ENCODE measurements at regions not wholly inside any gene's neighbourhood (a gene's known extent, or its start where the extent isn't known, plus 50 kb on each side); places are given as distances from the start of the nearest gene placed in this dataset.

GRCh38 chr3:130260918-130261317, 84.6 kb upstream of the COL6A5 start:
- no peak for DNase-seq (ENCODE audit: low read depth, low spot score)
- Histone ChIP-seq H3K9me3 (ENCODE audit: low read depth, low read length) (no peaks in the 10 kb centered on the region), H3K9ac (ENCODE audit: insufficient read length) (no peak overlapping the region), H3K4me3 (no peak overlapping the region), H3K27ac (no peak overlapping the region), H3K36me3 (ENCODE audit: insufficient read depth, low read length) (no peaks in the 10 kb centered on the region)
- TF ChIP-seq EZH2 (IDR thresholded peaks at IDR 0.05), result no peak
- no peak for TF ChIP-seq POLR2AphosphoS5 (IDR thresholded peaks at IDR 0.05; ENCODE audit: borderline replicate concordance, low read depth, low read length)
- TF ChIP-seq FOXP2 (optimal IDR thresholded peaks at IDR 0.05; ENCODE audit: control extremely low read depth, extremely low read length, insufficient read depth), result no peak

- Histone ChIP-seq H3K9ac (ENCODE audit: insufficient read length) (no peak overlapping the region), H3K4me3 (no peak overlapping the region), H3K27ac (no peak overlapping the region), H3K36me3 (ENCODE audit: insufficient read depth, low read length) (no peaks in the 10 kb centered on the region), H3K9me3 (ENCODE audit: low read depth, low read length) (no peaks in the 10 kb centered on the region)
- no peak for DNase-seq (ENCODE audit: low read depth, low spot score)
- no peak for TF ChIP-seq POLR2AphosphoS5 (IDR thresholded peaks at IDR 0.05; ENCODE audit: borderline replicate concordance, low read depth, low read length)
- TF ChIP-seq FOXP2 (optimal IDR thresholded peaks at IDR 0.05; ENCODE audit: control extremely low read depth, extremely low read length, insufficient read depth), result no peak
- TF ChIP-seq EZH2 (IDR thresholded peaks at IDR 0.05), result no peak
Measured at GRCh38 chr3:130263708-130264107, 81.8 kb upstream of the COL6A5 start.

- Histone ChIP-seq H3K4me3 (no peak overlapping the region), H3K9me3 (ENCODE audit: low read depth, low read length) (no peaks in the 10 kb centered on the region), H3K27ac (no peak overlapping the region), H3K36me3 (ENCODE audit: insufficient read depth, low read length) (no peaks in the 10 kb centered on the region), H3K9ac (ENCODE audit: insufficient read length) (no peak overlapping the region)
- TF ChIP-seq EZH2 (IDR thresholded peaks at IDR 0.05), result no peak
- no peak for TF ChIP-seq FOXP2 (optimal IDR thresholded peaks at IDR 0.05; ENCODE audit: control extremely low read depth, extremely low read length, insufficient read depth)
- TF ChIP-seq POLR2AphosphoS5 (IDR thresholded peaks at IDR 0.05; ENCODE audit: borderline replicate concordance, low read depth, low read length), result no peak
- no peak for DNase-seq (ENCODE audit: low read depth, low spot score)
Measured at GRCh38 chr3:130266817-130267216, 78.7 kb upstream of the COL6A5 start.

GRCh38 chr3:130276203-130276803, 69.2 kb upstream of the COL6A5 start:
- peak; percentile 48 for DNase-seq (ENCODE audit: low read depth, low spot score)
- Histone ChIP-seq H3K36me3 (ENCODE audit: insufficient read depth, low read length) (no peaks in the 10 kb centered on the region), H3K4me3 (0 out of 2 replicates have a peak overlapping the region, but pooled peaks have one; percentile 32), H3K9me3 (ENCODE audit: low read depth, low read length) (no peaks in the 10 kb centered on the region), H3K27ac (no peak overlapping the region), H3K9ac (ENCODE audit: insufficient read length) (no peak overlapping the region)
- TF ChIP-seq FOXP2 (optimal IDR thresholded peaks at IDR 0.05; ENCODE audit: control extremely low read depth, extremely low read length, insufficient read depth) (no peak), EZH2 (IDR thresholded peaks at IDR 0.05) (no peak), POLR2AphosphoS5 (IDR thresholded peaks at IDR 0.05; ENCODE audit: borderline replicate concordance, low read depth, low read length) (no peak)

- H3K27ac ChIP-seq, result no peak overlapping the region
- H3K9ac ChIP-seq (ENCODE audit: insufficient read length), result no peak overlapping the region
- no peak for DNase-seq (ENCODE audit: low read depth, low spot score)
- H3K4me3 ChIP-seq, result no peak overlapping the region
- no peaks in the 10 kb centered on the region for H3K36me3 ChIP-seq (ENCODE audit: insufficient read depth, low read length)
- no peaks in the 10 kb centered on the region for H3K9me3 ChIP-seq (ENCODE audit: low read depth, low read length)
- TF ChIP-seq EZH2 (IDR thresholded peaks at IDR 0.05) (no peak), FOXP2 (optimal IDR thresholded peaks at IDR 0.05; ENCODE audit: control extremely low read depth, extremely low read length, insufficient read depth) (no peak), POLR2AphosphoS5 (IDR thresholded peaks at IDR 0.05; ENCODE audit: borderline replicate concordance, low read depth, low read length) (no peak)
Measured at GRCh38 chr3:130288670-130289069, 56.8 kb upstream of the COL6A5 start.

- no peak overlapping the region for H3K27ac ChIP-seq
- no peak overlapping the region for H3K4me3 ChIP-seq
- TF ChIP-seq POLR2AphosphoS5 (IDR thresholded peaks at IDR 0.05; ENCODE audit: borderline replicate concordance, low read depth, low read length) (no peak), FOXP2 (optimal IDR thresholded peaks at IDR 0.05; ENCODE audit: control extremely low read depth, extremely low read length, insufficient read depth) (no peak), EZH2 (IDR thresholded peaks at IDR 0.05) (no peak)
- H3K9ac ChIP-seq (ENCODE audit: insufficient read length), result no peak overlapping the region
- no peak for DNase-seq (ENCODE audit: low read depth, low spot score)
- no peaks in the 10 kb centered on the region for H3K36me3 ChIP-seq (ENCODE audit: insufficient read depth, low read length)
- no peaks in the 10 kb centered on the region for H3K9me3 ChIP-seq (ENCODE audit: low read depth, low read length)
Measured at GRCh38 chr3:130291148-130291547, 54.3 kb upstream of the COL6A5 start.

- no peak for DNase-seq (ENCODE audit: low read depth, low spot score)
- no peak for TF ChIP-seq FOXP2 (optimal IDR thresholded peaks at IDR 0.05; ENCODE audit: control extremely low read depth, extremely low read length, insufficient read depth)
- TF ChIP-seq POLR2AphosphoS5 (IDR thresholded peaks at IDR 0.05; ENCODE audit: borderline replicate concordance, low read depth, low read length), result no peak
- no peak for TF ChIP-seq EZH2 (IDR thresholded peaks at IDR 0.05)
- Histone ChIP-seq H3K27ac (no peak overlapping the region), H3K9ac (ENCODE audit: insufficient read length) (no peak overlapping the region), H3K9me3 (ENCODE audit: low read depth, low read length) (no peaks in the 10 kb centered on the region), H3K4me3 (no peak overlapping the region), H3K36me3 (ENCODE audit: insufficient read depth, low read length) (no peaks in the 10 kb centered on the region)
Measured at GRCh38 chr3:130293247-130293646, 52.2 kb upstream of the COL6A5 start.
